ENCODE measurements at regions not wholly inside any gene's neighbourhood (a gene's known extent, or its start where the extent isn't known, plus 50 kb on each side); places are given as distances from the start of the nearest gene placed in this dataset.
"Not testable (repeated sequence)": the region's sequence is repeated elsewhere in the genome, so short reads cannot be mapped to it uniquely, and the experiment has no call there.

GRCh38 chr15:95636107-95636506, 694.4 kb upstream of the NR2F2 start:
- no peak for DNase-seq

GRCh38 chr15:95637234-95637633, 693.3 kb upstream of the NR2F2 start:
- DNase-seq, result not testable (repeated sequence)

GRCh38 chr15:95639208-95639607, 691.3 kb upstream of the NR2F2 start:
- no peak for DNase-seq

- no peak for DNase-seq
Measured at GRCh38 chr15:95644100-95644875, 686.2 kb upstream of the NR2F2 start.

- DNase-seq, result no peak
Measured at GRCh38 chr15:95645791-95646338, 684.6 kb upstream of the NR2F2 start.

GRCh38 chr15:95646484-95647273, 683.8 kb upstream of the NR2F2 start:
- DNase-seq, result no peak

GRCh38 chr15:95647531-95648277, 682.8 kb upstream of the NR2F2 start:
- no peak for DNase-seq

GRCh38 chr15:95653361-95653805, 677.1 kb upstream of the NR2F2 start:
- DNase-seq, result no peak

- DNase-seq, result no peak
Measured at GRCh38 chr15:95655089-95655607, 675.4 kb upstream of the NR2F2 start.

GRCh38 chr15:95656595-95656994, 673.9 kb upstream of the NR2F2 start:
- no peak for DNase-seq

- DNase-seq, result no peak
Measured at GRCh38 chr15:95658799-95659198, 671.7 kb upstream of the NR2F2 start.

- no peak for DNase-seq
Measured at GRCh38 chr15:95659656-95660055, 670.8 kb upstream of the NR2F2 start.

- DNase-seq, result no peak
Measured at GRCh38 chr15:95662638-95663037, 667.9 kb upstream of the NR2F2 start.

- no peak for DNase-seq
Measured at GRCh38 chr15:95663156-95664100, 667.1 kb upstream of the NR2F2 start.

- no peak for DNase-seq
Measured at GRCh38 chr15:95664450-95664849, 666.0 kb upstream of the NR2F2 start.

GRCh38 chr15:95669146-95669922, 661.2 kb upstream of the NR2F2 start:
- DNase-seq, result no peak

- no peak for DNase-seq
Measured at GRCh38 chr15:95674031-95674430, 656.5 kb upstream of the NR2F2 start.

GRCh38 chr15:95676500-95676899, 654.0 kb upstream of the NR2F2 start:
- DNase-seq, result no peak

- DNase-seq, result no peak
Measured at GRCh38 chr15:95679847-95680582, 650.5 kb upstream of the NR2F2 start.

- no peak for DNase-seq
Measured at GRCh38 chr15:95680728-95681127, 649.8 kb upstream of the NR2F2 start.

All from T-helper 9 cell (primary cell).